DMS 273 treated with DMSO at 0.1 percent for 48 hours (cell line): ENCODE measurements at regions not wholly inside any gene's neighbourhood (a gene's known extent, or its start where the extent isn't known, plus 50 kb on each side); places are given as distances from the start of the nearest gene placed in this dataset.
"Not testable (repeated sequence)": the region's sequence is repeated elsewhere in the genome, so short reads cannot be mapped to it uniquely, and the experiment has no call there.

Source experiments
- DNase-seq: peaks from one replicate; lab custom pipeline; 2025; lab: John Stamatoyannopoulos, UW

DNA sequence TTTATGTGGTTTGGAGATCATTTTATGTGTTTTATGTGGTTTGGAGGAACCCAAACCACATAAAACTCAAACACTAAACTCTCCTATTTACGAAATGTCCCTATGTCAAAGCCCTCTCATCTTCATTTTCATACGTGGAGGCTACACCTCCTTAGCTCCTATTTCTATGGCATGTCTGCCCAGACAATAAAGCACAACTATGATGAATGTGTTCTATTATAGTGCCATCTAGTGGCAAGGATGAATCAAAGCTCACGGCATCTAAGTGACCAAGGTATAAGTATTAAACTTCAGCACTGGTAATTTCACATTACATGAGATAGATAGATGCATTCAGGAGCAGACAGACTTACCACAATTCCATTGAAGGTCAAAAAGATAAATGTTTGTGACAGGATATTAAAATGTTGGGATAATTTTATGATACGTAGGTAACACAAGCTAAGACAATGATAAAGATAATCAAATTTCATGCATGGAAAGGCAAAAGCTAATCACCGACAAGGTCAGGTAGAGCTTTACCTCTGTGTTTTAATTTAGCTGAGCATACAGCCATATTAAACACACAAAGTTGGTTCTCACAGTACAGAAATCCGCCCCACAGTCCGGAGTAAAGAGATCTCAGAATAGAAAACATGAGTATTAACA is 130.6 kb upstream of the FHIT start:
- no peak for DNase-seq

DNA sequence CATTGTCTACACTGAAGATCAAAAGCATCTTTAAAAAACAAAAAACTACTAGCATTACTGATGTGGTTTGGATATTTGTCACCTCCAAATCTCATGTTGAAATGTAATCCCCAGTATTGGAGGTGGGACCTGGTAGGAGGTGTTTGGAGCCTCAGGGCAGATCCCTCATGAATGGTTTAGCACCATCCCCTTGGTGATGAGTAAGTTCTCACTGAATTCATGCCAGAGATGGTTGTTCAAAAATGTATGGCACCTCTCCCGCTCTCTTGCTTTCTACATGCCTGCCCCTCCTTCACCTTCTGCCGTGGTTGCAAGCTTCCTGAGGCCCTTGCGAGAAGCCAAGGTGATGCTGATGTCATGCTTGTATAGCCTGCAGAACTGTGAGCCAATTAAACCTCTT is 136.6 kb upstream of the FHIT start:
- DNase-seq: no peak

DNA sequence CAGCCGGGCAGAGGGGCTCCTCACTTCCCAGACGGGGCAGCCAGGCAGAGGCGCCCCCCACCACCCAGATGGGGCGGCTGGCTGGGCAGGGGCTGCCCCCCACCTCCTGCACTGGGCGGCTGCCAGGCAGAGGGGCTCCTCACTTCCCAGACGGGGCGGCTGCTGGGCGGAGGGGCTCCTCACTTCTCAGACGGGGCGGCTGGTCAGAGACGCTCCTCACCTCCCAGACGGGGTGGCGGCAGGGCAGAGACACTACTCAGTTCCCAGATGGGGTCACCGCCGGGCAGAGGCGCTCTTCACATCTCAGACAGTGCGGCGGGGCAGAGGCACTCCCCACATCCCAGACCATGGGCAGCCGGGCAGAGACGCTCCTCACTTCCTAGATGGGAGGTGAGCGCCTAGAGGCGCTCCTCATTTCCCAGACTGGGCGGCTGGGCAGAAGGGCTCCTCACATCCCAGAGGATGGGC is 142.3 kb upstream of the FHIT start:
- not testable (repeated sequence) for DNase-seq

DNA sequence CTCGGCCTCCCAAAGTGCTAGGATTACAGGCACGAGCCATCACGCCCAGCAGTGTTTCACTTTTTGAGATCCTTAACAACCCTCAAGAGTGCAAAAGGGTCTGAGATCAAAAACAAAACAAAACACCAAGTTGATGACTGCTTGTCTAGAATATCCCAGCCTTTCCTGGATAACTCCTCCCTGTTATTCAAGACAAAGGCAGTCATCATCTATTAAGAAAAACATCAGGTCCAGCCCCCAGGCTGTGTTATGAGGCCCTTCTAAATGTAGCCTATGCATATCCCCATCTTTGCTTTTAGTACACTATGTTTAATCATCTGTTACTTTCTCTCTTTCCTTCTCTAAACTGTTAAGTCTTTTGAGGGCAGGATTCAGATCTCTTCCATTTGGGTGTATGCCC is 150.1 kb upstream of the FHIT start:
- no peak for DNase-seq

DNA sequence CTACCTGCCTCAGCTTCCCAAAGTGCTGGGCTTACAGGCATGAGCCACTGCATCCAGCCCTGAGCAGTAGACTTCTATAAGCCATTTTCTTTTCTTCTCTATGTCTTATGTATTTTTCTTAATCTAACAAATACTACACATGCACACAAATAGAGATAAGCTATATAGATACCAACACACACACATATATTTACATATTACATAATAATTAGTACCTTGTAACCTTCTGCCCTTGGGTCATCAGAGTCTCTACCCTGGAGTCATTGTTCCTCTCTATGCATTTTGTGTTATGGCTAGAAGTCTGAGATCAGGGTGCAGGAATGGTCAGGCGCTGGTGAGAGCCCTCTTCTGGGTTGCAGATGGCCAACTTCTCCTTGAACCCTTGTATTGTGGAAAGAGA is 154.0 kb upstream of the PTPRG start:
- DNase-seq: no peak

DNA sequence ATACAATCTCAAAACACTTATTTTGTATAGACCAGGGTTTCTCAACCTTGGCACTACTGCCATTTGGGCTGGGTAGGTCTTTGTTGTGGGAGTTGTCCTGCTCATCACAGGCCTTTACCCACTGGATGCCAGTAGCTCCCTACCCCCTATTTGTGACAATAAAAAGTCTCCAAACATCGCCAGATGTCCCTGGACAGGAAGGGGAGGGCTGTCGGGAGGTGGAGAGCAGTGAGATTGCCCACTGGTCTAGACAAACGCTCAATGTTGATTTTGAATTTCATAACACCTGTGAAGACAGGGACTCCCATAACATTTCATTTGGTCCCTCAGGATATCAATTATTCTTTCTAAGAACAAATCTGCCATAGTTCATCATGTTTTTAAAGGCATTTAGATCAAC is 151.7 kb upstream of the PTPRG start:
- DNase-seq: no peak

DNA sequence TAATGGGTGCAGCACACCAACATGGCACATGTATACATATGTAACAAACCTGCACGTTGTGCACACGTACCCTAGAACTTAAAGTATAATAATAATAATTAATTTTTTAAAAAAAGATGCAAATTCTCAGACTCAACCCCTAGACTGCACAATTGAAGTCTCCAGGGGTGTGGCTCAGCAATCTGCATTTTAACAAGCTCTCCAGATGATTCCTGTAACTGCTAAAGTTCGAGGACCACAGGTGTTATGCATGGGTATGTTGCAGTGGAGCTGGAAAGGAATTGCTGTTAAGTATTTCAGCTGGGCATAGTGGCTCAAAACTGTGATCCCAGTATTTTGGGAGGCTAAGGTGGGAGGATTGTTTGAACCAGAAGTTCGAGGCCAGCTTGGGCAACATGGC is 151.0 kb upstream of the PTPRG start:
- not testable (repeated sequence) for DNase-seq

DNA sequence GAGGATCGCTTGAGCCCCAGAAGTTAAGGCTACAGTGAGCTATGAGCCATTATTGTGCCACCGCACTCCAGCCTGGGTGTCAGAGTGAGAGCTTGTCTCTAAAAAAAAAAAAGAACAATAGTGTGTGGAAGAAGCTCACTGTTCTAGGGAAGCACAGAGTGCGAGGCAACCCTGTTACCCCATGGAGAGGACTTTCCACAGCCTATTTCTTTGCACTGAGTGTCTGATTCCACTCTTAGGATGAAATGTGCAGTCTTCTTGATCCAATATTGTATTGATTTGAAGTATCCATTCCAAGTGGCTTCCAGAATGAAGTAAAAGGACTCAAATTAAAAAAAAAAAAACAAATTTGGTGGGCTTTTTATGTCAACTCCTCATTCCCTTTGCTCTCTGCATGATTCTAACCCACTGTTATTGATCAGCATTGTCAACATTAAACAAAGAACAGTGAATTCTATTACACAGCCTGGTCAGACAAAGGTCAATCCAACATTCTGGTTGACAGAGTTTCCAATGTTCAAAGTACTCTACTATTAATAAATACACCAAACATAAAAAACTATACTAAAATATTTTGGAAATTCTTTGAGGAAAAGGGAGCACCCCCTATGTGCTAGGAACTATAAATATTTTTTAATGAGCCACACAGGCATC is 150.2 kb upstream of the PTPRG start:
- no peak for DNase-seq

DNA sequence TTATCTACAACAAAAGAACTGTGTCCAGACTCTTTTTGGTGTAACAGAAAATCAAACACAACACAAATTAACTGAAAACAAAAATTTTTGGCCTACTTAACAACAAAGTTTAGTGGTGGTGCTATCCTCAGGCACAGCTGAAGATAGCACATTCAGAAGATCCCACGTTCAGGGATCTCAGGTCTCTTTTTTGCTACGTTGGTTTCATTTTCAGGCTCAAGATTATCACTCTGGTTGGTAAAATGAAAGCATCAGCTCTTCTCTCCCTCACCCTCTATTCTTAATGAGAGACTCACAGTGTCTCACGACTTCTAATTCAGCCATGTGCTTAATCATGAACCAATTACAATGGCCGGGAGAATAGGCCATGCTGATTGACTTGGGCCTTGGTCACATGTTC is 146.9 kb upstream of the PTPRG start:
- DNase-seq: no peak

DNA sequence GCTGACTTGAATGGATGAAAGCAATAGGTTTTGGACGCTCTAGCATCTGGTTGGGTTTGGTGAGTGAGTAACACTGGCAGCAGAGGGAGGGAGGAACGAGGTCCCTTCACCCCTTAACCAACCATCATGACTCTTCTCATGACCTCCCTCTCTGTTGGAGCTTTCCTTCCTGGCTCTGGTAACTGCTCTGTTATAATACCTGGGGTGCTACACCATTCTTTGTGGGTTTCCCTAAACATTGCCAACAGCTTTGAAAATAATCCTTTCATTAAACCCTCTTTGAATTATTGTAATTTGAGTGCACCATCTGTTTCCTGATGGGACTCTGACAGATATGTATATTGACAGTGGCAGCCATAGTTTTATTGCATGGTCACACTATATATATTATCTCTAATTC is 146.2 kb upstream of the PTPRG start:
- peak; percentile 42 for DNase-seq

DNA sequence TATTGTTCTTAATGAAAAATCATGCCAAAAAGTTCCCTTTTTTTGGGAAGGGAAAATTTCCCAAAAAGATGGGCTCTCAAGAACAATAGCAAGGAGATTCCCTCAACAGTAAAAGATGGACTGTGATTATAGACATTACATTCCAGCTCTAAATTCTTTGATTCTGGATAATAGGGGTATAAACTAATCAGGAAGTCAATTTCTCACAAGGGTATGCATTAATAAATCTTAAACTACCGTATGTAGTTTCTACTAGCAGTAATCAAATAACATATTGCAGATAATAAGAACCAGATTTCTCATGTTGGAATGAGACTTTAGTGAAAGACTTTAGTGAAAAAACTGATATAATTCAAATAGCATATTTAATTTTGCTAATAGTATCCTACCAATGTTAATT is 144.8 kb upstream of the PTPRG start:
- no peak for DNase-seq

DNA sequence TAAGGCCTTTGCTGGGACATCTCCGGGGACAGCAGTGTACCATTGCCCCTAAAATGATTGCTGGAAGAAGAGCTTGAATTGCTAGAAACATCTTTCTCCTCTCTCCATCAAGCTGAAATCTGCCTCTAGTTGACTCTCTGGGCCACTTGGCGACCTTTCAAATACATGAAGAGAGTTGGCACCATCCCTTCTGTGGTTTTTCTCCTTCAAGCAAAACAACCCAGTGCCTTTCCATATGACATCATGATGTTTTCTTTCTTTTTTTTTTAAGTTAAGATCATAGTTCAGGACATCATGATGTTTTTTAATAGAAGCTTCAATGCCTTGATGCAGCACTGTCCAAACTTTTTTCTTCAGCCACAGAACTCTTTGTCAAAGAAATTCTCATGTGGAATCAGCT is 144.0 kb upstream of the PTPRG start:
- DNase-seq: no peak

DNA sequence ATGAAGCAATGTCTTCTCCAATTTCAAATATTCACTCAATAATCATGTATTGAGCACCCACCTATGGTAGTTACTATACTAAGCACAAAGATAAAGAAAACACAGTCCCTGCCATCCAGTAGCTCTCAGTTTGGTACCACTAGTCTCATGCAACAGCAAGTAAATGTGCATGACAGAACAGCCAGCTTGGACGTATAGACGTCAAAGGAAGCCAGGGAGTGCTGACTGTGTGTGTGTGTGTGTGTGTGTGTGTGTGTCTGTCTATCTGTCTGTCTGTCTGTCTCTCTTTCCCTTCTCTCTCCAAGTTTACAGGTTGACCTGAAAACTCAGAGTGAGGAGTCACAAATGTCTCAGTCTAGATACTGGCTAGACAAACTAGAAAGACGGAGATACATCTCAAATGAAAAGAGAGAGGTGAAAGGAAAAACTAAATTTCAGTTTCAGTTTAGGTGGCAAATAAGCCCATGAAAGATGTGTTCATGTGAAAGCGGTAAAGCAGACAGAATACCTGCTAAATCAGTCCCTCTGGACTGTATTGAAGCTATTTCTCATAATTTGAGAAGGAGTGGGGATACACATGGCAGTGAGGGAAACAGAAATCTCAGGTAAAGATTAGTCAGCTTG is 141.1 kb upstream of the PTPRG start:
- DNase-seq: no peak

DNA sequence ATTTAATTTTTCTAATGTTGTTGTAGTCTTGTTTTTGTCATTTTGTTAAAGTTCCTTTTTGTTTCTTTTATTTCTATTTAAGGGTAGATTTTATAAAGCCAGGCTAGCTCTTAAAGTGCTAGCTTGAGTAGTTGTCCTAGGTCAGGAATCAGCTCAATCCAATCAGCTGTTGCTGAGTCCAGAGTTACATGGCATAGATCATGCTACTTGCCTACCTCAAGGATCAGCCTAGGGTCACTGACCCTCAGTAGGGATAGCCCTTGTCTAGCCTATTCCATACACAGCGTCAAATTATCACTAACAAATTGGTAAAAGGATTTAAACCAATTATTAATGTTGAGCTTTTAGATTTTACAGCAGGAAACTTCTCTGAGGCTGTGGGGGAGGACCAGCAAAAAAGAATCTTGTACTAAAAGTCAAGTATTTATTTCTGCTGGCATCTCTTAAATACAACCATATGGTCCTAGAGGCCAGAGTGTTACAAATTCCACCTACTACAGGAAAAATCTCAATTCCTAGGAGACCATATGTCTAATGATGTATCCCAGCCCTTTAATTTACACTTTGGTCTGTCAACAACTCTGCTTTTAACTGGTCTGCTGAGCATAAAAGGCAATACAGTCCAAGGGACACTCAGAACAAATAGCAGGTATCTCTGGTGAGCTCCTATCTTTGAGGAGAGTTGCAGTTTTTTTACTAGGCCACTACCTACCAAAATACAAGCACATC is 138.3 kb upstream of the PTPRG start:
- peak; percentile 23 for DNase-seq

DNA sequence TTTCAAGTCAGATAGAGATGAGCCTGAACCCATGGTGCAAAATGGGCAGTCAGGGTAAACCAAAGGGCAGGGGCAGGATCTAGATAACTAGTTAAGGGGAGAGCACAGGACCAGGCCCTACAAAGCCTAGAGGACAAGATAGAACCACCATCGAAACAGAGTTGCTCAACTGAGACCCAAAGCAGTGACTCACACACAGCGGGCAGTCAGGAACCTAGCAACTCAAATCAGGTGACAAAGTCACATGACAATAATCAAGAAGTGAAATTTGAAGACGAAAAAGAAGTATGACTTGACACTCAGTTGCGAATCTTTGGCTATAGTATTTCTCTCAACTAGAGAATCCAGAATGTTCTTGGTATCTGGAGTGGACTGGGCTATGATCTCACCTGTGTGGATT is 136.0 kb upstream of the PTPRG start:
- DNase-seq: no peak

DNA sequence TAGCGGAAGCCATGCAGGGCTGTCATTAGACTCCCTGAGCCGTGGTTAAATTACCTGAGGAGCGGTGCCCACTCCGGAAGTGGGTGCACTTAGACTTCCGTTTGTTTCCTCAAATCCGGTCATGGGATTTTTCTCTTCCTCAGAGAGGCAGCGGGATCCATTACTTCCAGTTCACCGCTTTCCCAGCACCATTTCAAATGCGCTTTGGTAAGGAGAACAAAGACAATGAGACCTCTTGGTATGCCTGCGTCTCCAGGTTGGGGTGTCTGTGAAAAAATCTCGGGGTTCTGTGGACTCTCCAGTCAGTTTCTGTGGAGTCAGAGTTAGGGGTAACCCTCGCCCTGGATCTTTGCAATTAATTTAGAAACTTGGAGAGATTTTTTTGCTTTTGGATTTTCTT is 132.3 kb upstream of the PTPRG start:
- no peak for DNase-seq

DNA sequence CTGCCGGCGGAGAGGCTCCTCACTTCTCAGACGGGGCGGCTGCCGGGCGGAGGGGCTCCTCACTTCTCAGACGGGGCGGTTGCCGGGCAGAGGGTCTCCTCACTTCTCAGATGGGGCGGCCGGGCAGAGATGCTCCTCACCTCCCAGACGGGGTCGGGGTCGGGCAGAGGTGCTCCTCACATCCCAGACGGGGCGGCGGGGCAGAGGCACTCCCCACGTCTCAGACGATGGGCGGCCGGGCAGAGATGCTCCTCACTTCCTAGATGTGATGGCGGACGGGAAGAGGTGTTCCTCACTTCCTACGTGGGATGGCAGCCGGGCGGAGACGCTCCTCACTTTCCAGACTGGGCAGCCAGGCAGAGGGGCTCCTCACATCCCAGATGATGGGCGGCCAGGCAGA is 126.5 kb upstream of the PTPRG start:
- DNase-seq: not testable (repeated sequence)

DNA sequence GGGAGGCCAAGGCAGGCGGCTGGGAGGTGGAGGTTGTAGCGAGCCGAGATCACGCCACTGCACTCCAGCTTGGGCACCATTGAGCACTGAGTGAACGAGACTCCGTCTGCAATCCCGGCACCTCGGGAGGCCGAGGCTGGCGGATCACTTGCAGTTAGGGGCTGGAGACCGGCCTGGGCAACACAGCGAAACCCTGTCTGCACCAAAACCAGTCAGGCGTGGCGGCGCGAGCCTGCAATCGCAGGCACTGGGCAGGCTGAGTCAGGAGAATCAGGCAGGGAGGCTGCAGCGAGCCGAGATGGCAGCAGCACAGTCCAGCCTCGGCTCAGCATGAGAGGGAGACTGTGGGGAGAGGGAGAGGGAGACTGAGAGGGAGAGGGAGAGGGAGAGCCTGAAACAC is 126.0 kb upstream of the PTPRG start:
- DNase-seq: not testable (repeated sequence)

DNA sequence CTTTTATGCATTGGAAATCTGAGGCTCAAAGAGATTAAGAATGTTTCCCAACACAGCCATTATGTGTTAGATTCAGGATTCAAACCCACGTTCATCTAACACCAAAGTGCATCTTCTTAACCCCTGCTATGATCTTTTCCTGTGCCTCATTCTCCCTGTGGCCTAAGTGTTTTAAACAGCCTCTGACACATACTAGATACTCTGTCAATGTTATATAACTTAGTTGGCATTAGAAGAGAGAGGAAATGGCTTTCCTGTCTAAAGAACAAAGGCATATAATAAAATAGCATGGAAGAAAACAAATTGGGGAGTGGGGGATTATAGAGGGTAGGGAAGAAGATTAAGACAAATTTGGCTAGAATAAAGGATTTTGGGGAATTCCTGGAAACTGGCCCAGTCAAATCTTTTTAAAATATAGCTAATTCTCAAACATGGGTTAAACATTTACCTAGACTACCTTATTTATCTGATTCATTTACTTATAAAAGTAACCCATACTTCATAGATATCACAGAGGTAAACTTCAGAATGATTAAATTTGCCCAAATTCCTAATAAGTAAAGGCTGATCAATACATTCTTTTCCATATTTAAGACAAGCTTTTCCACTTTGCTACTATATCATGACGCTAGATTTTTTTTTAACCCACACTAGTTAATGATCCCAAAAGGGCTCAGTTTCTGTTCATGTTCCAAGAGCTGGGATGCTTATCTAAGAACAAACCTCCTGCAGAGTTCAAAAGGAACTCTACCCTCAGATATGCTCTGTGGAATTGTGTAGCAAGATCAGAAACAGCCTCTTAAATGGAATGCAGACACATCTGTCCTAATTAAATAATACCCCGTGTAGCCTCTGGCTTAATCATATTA is 122.9 kb upstream of the PTPRG start:
- DNase-seq: no peak

DNA sequence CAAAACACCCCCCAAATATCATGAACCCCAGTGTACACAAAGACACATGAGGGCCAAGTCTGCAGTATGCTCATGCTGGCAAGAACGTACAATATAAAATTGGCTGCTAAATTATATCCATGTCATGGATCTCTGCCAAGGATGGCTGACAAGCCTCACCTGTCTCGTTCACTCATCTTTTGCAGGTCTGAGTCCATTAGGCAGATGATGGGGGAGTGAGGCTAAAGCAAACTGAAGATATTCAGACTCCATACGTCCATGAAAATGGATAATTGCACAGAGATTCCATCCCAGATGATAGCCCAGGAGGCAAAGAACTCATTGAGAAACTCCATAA is 122.3 kb upstream of the PTPRG start:
- DNase-seq: no peak

DNA sequence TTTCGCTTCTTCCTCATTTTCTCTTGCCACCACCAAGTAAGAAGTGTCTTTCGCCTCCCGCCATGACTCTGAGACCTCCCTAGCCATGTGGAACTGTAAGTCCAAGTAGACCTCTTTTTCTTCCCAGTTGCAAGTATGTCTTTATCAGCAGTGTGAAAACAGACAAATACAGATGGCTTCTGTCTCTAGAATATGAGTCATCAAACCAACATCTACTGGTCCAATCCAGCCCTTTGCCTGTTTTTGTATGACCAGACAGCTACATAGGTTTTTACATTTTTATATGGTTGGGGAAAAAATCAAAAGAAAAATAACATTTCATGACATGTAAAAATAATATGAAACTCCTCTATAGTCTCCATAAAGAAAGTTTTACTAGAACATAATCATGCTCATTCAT is 118.7 kb upstream of the PTPRG start:
- no peak for DNase-seq

DNA sequence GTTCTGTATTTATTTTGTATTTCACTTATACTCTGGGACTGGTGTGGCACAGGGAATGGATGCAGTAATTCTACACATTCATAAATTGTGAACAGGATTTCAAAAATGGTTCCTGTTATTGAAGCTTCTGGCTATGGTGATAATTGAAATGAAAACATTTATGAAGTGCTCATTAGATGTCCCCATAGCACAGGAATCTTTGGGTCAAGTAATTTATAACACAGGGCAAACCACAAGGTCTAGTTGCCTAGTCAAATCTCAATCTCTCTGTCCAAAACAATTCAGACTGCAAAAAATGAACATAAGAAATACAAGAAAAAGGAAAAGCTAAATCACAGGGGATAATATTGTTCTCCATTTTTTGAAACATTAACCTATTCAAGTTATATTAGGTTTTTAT is 117.5 kb upstream of the PTPRG start:
- DNase-seq: no peak
